Ovary (tissue), 7 donors: ENCODE measurements at regions not wholly inside any gene's neighbourhood (a gene's known extent, or its start where the extent isn't known, plus 50 kb on each side); places are given as distances from the start of the nearest gene placed in this dataset.

Experiments used
- DNase-seq, 5 donors: peaks; one replicate each; pipeline ENCODE4 v3.0.0-alpha.2; 2019 to 2020
- H3K27ac ChIP-seq, 2 donors: fragments of 200-600 bp; one replicate each; pipeline versions ENCODE4 v1.5.1 to v1.8.0; 2019 to 2022
- H3K27me3 ChIP-seq: fragments of 200-600 bp; one replicate; pipeline ENCODE4 v1.8.0; 2022
- H3K36me3 ChIP-seq: fragments of 200-600 bp; sonication (generic); one replicate; pipeline ENCODE4 v1.5.1; 2019
- H3K4me1 ChIP-seq: one replicate; pipeline ENCODE4 v1.8.1; 2013; ENCODE audit warnings: mild to moderate bottlenecking, moderate library complexity; ENCODE audit not compliant: insufficient read depth
- H3K4me3 ChIP-seq: fragments of 200-600 bp; sonication (generic); one replicate; pipeline ENCODE4 v1.5.1; 2017
- H3K9me3 ChIP-seq, 2 donors: fragments of 200-600 bp in 1 of 2; sonication (generic) in 1 of 2; one replicate each; pipeline versions ENCODE4 v1.5.1 to v1.8.1; 2013 to 2019; ENCODE audit warnings: mild to moderate bottlenecking in 1 of 2, moderate library complexity in 1 of 2
- CTCF ChIP-seq, 3 donors: fragments of 450-650 bp in 2 of 3; fragments of 200-600 bp in 1 of 3; IDR thresholded peaks; one replicate each; pipeline versions ENCODE4 v1.5.1 to v1.8.0; 2016 to 2022; ENCODE audit warnings: antibody characterized with exemption in 3 of 3, mild to moderate bottlenecking in 1 of 3
- EP300 ChIP-seq: sonication (generic); formaldehyde crosslinking; IDR thresholded peaks from one replicate; pipeline ENCODE4 v1.6.1; 2017; ENCODE audit warnings: antibody characterized with exemption
- POLR2A ChIP-seq: fragments of 450-650 bp; IDR thresholded peaks from one replicate; pipeline ENCODE4 v1.6.1; 2017; ENCODE audit warnings: antibody characterized with exemption, mild to moderate bottlenecking, moderate library complexity
- WGBS, 3 donors: extraction: QIAGEN DNeasy Blood & Tissue Kit in 1 of 3; methylation state at CpG; one replicate each; pipeline versions ENCODE4 v1.1.5 to v1.1.7; 2013 to 2017; 5-methylcytosine and 5-hydroxymethylcytosine counted together
- intact Hi-C, 4 donors: fragments of 100-400 bp; cut with DNase I; formaldehyde crosslinking; loops; one replicate each; pipeline versions ENCODE4 v1.11.0 to v1.15.1; 2022 to 2023
- donor health status: DM: no; HTN: no; CAD: no; lungs with moderate emphysema.
- donor health status: DM: no; HTN: no; CAD: no.
- donor health status: Bipolar disorder and iron deficiency.
- donor health status: DM: no; HTN: no; CAD: no.
- donor health status: DM: yes; HTN: yes; CAD: no.

- 84 to 88% (median 87%) methylated on average over 2 of the region's 2 CpGs for WGBS, 3 donors
- H3K27ac ChIP-seq: no peak overlapping the region
- no peaks in the 10 kb centered on the region for H3K4me1 ChIP-seq
- no peak for DNase-seq
- no peaks in the 10 kb centered on the region for H3K9me3 ChIP-seq
- intact Hi-C loops: no loop called here
- no peaks in the 10 kb centered on the region for H3K36me3 ChIP-seq
- H3K27me3 ChIP-seq: no peaks in the 10 kb centered on the region
- TF ChIP-seq EP300 (no peak), CTCF (IDR thresholded peaks at IDR 0.05) (no peak)
- H3K4me3 ChIP-seq: no peak overlapping the region
Measured at GRCh38 chr9:102844716-102845115, 150.4 kb upstream of the CYLC2 start.

- Histone ChIP-seq H3K36me3 (no peaks in the 10 kb centered on the region), H3K27ac (no peak overlapping the region), H3K4me1 (no peaks in the 10 kb centered on the region), H3K9me3 (no peaks in the 10 kb centered on the region), H3K27me3 (no peaks in the 10 kb centered on the region), H3K4me3 (no peak overlapping the region)
- DNase-seq: no peak
- WGBS, 3 donors: 78 to 83% (median 80%) methylated on average over 2 of the region's 2 CpGs
- TF ChIP-seq EP300 (no peak), POLR2A (no peak), CTCF (IDR thresholded peaks at IDR 0.05) (no peak)
- intact Hi-C loops: no loop called here
Measured at GRCh38 chr9:102842423-102842822, 152.7 kb upstream of the CYLC2 start.

DNA sequence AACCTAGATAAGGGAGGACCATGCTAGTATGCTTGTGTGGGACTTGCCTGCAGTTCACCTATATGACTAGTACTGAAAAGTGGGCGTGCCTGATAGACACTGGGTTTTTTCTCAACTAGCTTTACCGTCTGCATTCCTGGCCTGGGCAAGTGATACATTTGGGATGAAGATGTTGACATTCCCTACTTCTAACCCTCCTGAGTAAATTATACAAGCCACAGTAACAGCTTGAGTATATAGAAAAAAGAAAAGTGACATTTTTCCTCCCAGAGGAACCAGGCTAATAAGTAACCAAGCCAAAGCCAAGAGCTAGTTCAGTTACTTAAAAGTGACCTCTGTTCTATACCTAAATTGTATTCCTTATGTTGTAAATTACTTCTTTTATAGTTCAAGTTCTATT lies 153.8 kb upstream of the CYLC2 start:
- 52 to 57% (median 55%) methylated on average over 2 of the region's 2 CpGs for WGBS, 3 donors

DNA sequence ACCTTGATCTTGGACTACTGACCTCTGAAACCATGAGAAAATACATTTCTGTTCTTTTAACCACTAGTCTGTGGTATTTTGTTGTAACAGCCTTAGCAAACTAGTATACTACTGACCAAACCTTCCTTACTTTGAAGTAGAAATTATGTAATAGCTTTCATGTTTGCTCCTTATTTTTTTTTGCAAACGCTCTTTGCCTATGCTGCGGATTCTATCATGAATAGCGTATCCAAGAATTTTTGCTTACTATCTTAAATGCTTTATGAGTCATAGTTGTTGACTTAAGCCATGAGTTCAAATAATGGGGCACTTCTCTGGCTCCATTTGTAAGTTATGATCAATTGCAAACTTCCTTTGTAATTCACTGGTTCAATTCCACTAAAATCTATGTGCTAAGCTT lies 154.8 kb upstream of the CYLC2 start:
- no peaks in the 10 kb centered on the region for H3K36me3 ChIP-seq
- H3K27ac ChIP-seq: no peak overlapping the region
- WGBS, 3 donors: 82 to 94% (median 88%) methylated on average over 3 of the region's 3 CpGs
- TF ChIP-seq EP300 (no peak), POLR2A (no peak), CTCF (IDR thresholded peaks at IDR 0.05) (no peak)
- H3K9me3 ChIP-seq: no peaks in the 10 kb centered on the region
- H3K4me1 ChIP-seq: no peaks in the 10 kb centered on the region
- H3K27me3 ChIP-seq: no peaks in the 10 kb centered on the region
- H3K4me3 ChIP-seq: no peak overlapping the region
- intact Hi-C loops: no loop called here
- no peak for DNase-seq

More for the DNA sequence above, 153.8 kb upstream of the CYLC2 start:
- no peak for TF ChIP-seq POLR2A
- TF ChIP-seq EP300: no peak
- TF ChIP-seq CTCF (IDR thresholded peaks at IDR 0.05): no peak
- intact Hi-C loops: no loop called here
- Histone ChIP-seq H3K4me1 (no peaks in the 10 kb centered on the region), H3K27me3 (no peaks in the 10 kb centered on the region), H3K4me3 (no peak overlapping the region), H3K9me3 (no peaks in the 10 kb centered on the region), H3K36me3 (no peaks in the 10 kb centered on the region), H3K27ac (no peak overlapping the region)
- DNase-seq: no peak

- no peak for TF ChIP-seq EP300
- TF ChIP-seq POLR2A: no peak
- no peak for TF ChIP-seq CTCF (IDR thresholded peaks at IDR 0.05)
- Histone ChIP-seq H3K4me1 (no peaks in the 10 kb centered on the region), H3K9me3 (no peaks in the 10 kb centered on the region), H3K27ac (no peak overlapping the region), H3K4me3 (no peak overlapping the region), H3K27me3 (no peaks in the 10 kb centered on the region), H3K36me3 (no peaks in the 10 kb centered on the region)
- intact Hi-C loops: no loop called here
- WGBS, 3 donors: 78 to 86% (median 80%) methylated on average over 3 of the region's 3 CpGs
- DNase-seq: no peak
Measured at GRCh38 chr9:102832814-102833213, 162.3 kb upstream of the CYLC2 start.
